Dedifferentiated amniotic fluid mesenchymal stem cell (primary cell): ENCODE measurements at regions not wholly inside any gene's neighbourhood (a gene's known extent, or its start where the extent isn't known, plus 50 kb on each side); places are given as distances from the start of the nearest gene placed in this dataset.

Experiments used
- DNase-seq: peaks from one replicate; pipeline ENCODE4 v3.0.0-alpha.2; 2016; ENCODE audit errors: extremely low spot score

DNA sequence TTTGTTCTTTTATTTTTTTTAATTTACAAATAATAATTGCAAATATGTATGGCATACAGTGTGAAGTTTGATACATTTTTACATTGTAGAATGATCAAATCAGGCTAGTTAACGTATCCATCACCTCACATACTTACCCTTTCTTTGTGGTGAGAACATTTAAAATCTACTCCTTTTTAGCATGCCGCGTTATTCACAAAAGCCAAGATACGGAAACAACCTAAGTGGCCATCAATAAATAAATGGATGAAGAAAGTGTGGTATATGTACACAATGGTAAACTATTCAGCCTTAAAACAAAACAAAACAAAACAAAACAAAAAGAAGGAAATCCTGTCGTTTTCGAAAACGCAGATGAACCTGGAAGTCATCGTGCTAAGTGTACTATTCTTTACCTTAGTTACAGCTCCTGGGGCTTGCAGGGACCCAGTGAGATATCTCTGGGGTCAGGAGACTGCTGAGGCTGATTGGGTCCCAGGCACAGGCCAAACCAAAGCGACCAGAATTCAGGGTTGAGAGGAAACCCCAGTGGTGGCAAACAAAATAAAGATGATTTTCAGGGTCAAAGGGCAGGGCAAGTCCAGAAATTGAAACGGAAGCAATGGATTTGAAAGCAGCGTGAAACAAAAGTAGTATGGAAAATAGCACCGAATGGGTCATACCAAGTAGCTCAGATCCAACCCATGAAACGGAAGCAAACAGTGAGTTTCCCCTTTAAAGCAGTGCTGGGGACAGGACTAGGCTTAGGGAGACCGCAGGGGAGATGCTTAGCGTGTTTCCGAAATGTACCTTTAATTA is 188.2 kb downstream of the PLPP3 start:
- no peak for DNase-seq

DNA sequence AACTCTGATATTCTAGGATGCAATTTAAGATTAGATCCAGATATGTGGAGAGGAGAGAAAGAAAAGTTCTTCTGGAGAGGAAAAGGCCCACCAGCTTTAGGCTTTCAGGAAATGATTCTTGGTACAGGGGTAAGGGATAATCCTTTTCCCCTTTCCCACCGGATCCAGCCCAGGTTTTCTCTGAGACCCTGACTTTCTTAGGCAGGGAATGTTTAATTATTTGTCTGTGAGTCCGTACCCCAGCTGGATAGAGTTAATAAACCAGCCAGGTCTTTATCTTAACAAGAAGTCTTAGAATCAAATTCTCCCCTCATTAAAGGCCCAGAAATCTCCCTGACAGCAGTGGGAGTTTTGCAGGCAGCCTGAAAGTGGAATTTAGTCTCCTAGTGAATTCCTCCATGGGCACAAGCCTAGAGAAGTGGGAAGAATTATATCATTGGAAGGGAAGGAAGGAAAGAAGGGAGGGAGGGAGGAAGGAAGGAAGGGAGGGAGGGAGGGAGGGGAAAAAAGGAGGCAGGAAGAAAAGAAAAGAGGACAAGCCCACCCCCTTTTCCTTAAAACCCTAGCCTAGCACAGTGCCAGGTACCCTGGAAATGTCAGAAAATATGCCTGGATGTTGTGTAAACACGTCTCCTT is 189.0 kb downstream of the PLPP3 start:
- no peak for DNase-seq

DNA sequence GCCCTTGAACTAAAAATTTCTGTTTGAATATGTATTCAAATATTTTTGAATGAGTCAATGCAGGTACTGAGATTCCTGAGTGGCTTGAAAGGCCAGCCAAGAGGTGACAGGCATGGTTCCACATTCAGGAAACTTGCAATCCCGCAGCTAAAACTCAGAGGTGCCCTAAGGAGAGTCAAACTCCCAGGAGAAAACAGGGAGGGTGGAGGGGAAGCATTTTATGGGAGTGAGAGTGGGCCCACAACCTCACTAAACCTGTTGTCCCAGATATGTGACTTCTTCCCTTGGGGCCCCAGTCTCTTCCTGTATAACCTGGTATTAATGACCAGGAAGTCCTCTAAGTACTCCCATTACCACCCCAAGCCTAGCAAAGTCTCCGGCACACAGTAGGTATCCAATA is 189.6 kb downstream of the PLPP3 start:
- no peak for DNase-seq

DNA sequence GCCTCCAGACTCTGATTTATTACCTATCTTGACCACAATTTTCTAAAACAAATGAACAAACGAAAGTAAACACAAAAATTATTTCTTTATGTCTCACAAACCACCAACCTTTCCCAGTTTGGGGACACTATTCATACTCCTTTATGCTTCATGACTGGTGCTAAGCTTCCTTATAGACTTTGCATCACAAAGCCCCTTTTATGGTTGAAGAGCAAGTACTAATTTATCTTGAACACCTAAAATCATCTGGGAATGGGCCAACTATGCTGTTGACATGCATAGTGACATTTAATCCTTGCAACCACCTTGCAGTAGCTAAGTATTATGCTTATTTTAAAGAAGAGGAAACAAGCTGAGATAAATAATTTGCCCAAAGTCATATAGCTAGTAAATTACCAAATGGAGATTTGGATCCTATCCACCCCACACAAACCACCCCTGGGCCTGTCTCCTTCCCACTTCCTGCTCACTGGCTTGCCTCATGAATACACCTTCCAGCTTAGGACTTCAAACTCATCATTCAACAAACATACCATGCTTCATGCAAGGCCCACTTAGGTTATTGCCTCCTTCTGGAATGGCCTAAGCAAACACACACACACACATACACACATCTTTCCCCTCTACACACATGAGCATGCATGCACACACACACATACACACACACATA is 192.2 kb downstream of the PLPP3 start:
- no peak for DNase-seq

DNA sequence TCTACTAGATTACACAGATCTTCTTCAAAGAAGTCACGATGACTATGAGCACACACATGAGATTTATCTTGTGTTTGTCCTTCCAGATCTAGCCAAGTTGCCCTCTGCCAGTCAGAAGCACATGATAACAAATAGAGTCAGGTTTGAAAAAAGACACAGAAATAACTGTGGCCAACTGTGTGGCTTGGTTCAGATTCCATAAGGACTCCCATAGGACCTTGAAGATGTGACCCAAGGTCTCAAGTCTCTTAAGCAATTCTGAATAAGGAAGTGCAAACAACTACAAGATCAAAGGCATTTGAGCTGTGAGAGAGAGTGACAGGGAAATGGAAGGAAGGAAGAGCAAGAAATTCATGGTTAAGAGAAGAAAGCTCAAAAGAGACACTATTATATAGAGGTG is 194.0 kb downstream of the PLPP3 start:
- DNase-seq, result no peak

DNA sequence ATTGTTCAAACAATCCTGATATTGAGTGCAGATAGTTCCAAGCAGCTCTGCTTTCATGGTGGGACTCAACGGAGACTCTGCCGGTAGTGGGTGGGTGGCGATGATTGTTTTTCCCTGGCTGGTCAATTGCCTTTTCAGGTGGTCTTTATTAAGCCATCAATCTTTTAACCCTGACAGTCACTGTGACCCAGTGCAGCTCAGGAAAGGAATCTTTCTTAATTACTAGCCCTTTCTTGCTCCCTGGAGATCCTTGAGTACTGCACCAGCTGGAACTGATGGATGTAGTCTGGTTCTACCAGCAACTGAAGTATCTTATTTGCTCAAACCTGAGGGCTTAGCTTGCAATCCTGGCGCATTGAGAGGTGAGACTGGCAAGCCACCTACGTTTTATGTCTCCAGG is 196.4 kb downstream of the PLPP3 start:
- no peak for DNase-seq

DNA sequence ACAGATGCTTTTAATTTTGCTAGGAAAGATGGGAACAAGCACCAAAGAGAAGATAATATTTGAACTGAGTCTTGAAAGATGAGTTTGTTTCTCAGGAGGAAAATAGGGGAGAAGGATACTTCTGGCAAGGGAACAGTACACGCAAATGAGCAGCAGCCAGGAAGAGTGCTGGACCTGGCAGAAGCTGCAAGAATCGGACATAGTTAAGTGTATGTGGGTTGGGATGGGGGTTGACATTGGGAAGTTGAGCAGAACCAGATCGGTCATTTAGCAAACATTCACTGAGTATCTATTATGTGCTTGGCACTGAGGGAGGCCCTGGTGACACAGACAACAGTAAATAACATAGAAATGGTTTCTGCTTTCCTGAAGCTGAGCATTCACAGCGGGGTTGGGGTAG is 198.8 kb downstream of the PLPP3 start:
- no peak for DNase-seq

DNA sequence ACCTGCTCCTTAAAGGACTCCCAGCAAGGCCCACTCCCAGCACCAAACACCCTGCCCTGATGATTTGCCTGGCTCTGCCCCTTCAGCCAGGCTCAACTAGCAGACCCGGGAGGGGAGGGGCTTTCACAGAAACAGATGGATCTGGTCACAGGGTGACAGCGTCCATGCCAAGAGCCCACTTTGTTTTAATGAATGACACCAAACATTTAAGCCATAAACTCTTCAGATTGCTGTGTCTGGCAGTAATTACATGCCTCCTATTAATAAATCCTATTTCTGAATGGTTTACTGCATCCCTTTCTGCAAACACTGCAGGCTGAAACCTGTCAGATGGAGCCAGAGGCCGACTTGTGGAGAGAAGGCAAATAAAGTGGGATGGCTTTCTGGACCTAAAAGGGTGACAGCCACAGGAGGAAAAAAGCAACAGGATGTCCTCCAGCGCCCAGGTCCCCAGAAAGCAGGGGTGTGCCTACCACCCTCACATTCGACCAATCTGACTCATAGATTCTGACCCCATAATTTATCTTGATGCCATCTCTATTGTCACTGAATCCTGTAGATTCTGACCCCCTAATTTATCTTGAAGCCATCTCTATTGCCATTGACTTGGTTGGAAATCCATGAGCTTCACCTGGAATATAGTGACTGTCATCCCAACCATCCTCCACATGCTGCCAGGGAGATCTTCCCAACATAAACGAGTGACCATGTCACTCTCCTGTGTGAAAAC is 200.9 kb downstream of the PLPP3 start:
- no peak for DNase-seq

DNA sequence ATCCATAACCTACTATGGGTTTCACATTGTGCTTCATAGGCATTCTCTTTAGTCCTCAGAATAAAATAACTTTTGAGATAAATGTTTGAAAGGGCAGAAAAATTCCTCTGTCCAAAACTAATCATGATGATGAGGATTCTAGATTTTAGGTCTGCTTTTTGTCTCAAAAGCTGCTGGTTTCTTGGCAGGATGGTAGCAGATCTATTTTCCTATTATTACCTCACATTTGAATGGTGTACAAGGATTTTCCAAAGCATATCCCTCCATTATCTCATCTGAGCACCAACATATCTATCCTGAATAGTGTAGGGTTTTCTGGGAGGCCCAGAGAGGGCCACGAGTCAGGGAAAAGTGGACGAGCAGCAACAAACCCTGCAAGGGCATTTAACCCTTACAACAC is 201.9 kb downstream of the PLPP3 start:
- DNase-seq, result no peak

DNA sequence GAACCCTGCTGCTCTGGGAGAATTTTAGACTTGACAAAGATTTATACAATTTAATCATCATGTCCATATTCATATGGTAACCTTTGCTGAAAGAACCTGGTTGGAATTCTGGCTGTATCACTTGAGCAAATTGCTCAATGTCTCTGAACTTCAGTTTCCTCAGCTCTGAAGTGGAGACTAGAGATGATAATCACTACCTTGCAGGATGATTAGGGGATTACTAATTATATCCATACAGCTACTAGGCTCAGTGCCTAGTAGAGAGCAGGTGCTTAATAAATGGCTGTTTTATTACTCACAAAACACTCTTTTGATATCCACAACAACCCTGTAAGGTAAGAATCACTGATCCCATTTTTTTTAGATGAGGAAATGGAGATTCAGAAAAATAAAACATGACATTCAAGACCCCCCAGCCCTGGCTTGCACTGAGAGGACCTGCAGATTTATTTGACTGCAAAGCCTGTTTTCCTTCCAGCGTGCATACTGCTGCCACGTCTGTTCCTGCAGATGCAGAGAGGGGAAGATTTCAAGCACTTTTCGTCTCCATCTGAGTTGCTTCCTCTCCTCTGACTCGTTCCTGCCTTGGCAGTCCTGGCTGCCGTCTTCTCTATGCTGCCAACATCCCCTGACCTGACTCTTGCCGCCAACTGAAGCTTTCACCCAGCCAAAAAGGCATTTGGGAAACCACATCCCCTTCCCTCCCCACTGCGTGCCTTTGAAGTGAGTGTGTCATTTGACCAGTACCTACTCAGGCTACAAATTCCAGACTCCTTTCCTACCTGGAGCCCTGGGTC is 203.0 kb downstream of the PLPP3 start:
- no peak for DNase-seq

DNA sequence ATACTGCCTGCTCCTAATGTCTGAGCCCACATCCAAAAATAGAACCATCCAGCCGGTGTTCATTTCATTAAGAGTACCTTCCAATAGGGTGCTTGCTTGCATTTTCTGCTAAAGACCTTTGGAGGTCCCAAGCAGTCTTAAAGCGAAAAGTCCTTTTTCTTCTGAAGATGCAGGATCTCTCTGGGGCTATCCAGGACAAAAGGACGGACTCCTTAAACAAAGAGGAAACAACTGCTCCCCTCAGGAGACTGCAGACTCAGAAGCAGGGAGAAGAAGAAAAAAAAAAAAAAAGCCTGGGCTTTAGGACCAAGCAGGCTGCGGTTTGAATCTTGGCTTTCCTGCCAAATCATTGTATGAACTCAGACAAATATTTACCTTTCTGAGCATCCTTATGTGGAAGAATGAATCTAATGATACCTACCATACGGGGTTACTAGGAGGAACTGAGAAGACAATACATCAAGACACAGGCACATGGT is 204.0 kb downstream of the PLPP3 start:
- DNase-seq, result no peak

DNA sequence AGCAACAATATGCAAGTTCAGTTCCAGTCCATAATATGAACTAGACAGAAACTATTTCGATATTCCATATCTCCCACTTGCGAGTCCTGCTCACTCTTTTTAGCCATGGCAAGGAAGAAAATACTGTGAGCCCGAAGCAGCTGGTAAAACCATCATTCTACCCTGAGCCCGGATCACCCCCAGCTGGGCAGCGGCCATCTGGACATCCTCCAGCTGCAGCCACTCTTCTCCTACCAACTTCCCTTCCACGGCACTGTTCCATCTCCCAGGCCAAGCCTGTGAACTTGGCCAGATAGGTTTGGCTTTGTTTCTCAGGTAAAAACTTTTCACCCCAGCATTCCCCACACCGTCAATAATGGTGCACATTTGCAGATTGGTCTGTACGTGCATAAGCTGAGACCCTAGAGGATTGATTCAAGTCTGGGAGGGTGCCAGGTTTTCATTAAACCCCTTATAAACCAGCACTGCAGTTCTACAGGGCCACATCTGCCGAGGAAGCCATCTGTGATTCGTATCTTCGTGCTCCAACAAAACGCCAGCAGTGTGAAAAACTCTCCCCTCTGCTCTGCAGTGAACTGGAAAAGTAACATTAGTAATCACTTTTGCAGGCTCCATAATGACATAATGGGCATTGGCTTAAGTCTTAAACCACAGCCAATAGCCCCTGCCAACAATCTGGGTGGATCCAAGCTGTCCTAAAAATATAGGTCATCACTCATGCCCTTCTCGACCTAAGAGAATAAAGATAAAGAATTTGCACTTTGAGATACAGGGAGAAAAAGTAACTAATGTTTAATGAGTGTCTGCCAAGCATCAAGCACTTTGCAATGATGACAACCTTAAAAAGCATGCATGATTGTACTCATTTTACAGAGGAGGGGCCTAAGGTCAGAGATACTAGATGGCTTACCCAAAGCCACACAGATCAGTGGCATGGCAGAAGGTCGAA is 205.1 kb downstream of the PLPP3 start:
- peak; percentile 18 for DNase-seq

DNA sequence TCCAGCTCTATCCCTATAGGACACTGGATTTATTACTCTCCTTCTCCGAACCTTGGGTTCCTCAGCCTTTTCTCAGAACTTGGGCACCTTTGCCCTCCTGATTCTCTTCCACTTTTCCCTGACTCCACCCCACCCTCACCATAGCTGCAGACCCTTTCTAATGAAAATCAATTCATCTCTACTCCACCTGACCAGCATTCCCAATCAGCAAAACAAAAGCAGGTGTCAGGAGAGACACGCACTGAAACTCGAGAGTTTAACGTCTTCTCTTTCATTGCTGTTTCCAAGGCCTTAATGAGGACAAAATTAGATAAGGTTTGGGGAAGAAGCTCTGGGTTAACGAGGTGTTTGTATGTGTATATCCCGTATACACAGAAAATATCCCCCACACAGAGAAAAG is 208.8 kb downstream of the PLPP3 start:
- DNase-seq, result no peak

DNA sequence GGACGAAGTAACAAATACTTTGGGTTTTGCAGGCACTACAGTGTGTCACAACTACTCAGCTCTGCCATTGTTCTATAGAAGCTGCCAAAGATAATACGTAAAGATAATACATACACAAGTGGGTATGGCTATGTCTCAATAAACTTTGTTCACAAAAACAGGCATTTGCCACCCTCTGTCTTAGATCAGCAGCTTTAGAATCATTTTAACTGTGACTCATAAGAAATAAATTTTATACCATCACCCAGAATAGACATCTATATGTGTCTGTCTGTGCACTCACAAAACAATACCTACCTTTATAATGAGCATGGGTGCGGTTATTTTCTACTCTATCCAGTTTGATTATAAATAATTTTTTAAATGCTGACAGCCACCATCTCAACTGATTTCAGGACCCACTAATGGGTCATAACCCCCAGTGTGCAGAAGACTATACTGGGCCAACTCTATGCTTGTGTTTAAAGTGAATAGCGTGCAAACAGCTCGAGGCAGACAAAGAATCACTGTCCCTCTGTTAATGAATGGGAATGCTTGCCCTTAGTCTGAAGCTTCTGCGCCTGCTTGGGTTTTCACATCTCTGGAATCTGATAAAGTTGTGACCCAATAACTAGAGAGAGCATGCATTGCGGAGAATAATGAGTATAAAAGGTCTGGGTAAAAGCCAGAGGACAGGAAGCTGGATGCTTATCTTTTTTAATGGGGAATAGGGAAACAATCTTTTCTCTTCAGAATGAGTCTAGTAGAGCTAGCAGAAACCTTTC is 216.2 kb downstream of the PLPP3 start:
- DNase-seq, result no peak

DNA sequence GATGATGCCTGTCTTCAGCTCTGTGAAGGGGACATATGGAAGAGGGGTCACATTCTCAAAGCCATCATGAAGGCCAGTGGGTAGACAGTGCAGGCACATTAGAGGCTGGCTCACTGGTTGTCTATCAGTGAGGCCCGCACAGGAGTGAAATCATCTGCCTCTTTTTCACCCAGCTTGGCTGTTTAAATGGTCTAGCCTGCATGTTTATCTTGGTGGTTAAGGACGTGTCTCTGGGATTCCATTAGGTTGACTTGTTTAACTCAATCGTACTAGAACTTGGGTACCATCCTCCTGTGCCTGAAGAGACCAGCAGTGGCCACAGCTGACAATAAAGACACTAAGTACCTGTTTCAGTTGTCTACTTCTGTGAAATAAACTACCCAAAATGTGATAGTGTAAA is 219.3 kb downstream of the PLPP3 start:
- DNase-seq, result no peak

DNA sequence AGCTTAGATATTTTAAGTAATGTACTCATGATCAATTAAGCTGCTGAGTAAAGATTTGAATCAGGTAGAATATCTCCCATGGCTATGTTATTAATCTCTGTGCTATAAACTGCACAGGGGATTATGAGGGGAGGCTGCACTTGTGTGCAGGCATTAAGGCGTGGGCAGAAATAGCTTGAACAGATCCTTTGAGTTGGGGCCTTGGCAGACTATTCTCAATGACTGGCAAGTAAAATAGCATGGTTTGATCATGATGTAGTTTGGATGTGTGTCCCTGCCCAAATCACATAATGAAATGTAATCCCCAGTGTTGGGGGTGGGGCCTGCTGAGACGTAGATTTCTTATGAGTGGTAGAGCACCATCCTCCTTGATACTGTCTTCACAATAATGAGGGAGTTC is 220.3 kb downstream of the PLPP3 start:
- no peak for DNase-seq

DNA sequence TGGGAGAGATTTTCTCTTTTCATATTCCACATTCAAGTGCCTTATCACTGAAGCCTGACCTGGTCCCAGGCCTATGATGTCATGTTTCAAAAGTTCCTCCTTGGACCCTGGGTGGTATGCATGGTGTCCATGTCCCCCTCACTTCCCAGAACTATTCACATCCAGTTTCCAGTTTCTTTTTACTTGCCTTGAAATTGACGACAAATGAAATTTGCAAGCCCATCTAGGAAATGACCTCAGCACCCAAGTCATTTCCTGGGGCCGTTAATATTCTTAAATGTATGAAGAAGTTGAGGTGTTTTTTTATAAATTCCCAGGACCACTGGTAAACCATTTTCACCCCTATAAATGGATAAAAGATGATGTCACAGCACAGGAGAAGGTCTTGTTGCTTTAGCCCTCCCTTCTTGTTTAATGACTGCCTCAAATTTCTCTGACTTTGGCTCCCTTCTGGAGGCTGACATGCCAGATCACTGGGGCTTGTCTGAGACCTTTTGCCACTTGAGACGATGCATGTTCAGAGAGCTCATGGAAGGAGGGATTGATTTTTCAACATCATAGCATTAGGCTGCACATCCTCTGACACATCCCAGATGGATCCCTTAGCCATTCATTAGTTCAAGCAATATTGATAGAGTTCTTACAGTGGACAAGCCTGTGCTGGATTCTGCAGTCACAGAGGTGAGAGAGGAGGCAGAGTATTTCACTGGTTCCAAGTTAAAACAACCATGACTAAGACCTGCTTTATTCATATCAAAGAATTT is 221.3 kb downstream of the PLPP3 start:
- DNase-seq, result no peak

DNA sequence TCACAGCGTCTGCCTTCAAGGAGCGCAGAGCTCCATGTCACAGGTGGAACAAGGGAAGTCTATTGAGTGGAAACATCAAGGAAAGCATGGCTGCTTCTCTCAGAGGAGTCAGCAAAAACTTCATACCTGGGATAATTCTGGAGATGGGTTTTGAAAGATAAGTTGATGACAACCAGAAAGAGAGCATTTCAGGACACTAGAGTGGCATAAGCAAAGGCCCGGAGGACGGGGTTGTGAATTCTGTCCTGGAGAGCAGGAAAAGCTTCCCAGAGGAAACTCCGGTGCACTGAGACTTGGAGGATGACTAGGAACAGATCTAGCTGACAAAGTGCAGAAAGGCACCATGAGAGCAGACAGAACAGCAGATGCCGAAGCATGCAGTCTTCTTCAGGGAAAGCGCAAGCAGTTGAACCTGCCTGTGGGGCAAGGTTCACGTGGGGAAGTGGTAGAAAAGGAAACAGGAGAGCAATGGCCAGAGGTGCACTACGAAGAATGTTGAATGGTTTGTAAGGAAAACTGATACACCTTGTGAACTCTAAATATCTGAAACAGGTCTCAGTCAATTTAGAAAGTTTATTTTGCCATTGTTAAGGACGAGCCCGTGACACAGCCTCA is 222.9 kb downstream of the PLPP3 start:
- DNase-seq, result no peak
